MG63 (cell line): ENCODE measurements at regions not wholly inside any gene's neighbourhood (a gene's known extent, or its start where the extent isn't known, plus 50 kb on each side); places are given as distances from the start of the nearest gene placed in this dataset.

Experiments used
- DNase-seq: peaks from one replicate; pipeline ENCODE4 v3.0.0-alpha.2; 2020
- H3K27me3 ChIP-seq: fragments of 250-450 bp; sonication (Bioruptor Pico); 2 replicates; pipeline ENCODE4 v1.5.1; 2020; ENCODE audit warnings: mild to moderate bottlenecking, moderate library complexity
- H3K36me3 ChIP-seq: fragments of 250-450 bp; sonication (Bioruptor Pico); 2 replicates; pipeline ENCODE4 v1.5.1; 2020; ENCODE audit warnings: mild to moderate bottlenecking, moderate library complexity
- H3K4me3 ChIP-seq: fragments of 250-450 bp; sonication (Bioruptor Pico); 2 replicates; pipeline ENCODE4 v1.5.1; 2020; ENCODE audit warnings: mild to moderate bottlenecking, moderate library complexity
- H3K9me3 ChIP-seq: fragments of 250-450 bp; sonication (Bioruptor Pico); 2 replicates; pipeline ENCODE4 v1.5.1; 2020; ENCODE audit warnings: mild to moderate bottlenecking, moderate library complexity

DNA sequence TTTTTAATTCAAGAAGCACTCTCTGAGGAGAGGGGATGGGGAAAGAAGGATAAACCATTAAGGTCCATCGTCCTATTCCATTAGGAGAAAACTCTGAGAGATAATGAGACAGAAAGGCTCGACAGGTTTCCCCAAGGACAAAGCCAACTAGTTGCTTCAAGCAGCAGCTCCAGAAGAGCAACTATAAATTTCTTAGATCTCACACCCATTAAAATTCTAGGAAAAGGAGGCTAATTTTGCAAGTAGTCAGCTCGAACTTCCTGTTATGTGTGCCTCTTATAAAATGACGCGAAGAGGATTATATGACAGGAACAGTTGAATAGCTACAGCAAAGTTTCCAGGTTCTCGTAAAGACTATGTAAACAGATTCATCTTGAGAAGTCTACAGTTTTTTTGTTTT, 52.0 kb upstream of the ST8SIA6 start:
- H3K4me3 ChIP-seq: no peak overlapping the region
- no peaks in the 10 kb centered on the region for H3K27me3 ChIP-seq
- no peak for DNase-seq
- no peaks in the 10 kb centered on the region for H3K9me3 ChIP-seq
- no peaks in the 10 kb centered on the region for H3K36me3 ChIP-seq

DNA sequence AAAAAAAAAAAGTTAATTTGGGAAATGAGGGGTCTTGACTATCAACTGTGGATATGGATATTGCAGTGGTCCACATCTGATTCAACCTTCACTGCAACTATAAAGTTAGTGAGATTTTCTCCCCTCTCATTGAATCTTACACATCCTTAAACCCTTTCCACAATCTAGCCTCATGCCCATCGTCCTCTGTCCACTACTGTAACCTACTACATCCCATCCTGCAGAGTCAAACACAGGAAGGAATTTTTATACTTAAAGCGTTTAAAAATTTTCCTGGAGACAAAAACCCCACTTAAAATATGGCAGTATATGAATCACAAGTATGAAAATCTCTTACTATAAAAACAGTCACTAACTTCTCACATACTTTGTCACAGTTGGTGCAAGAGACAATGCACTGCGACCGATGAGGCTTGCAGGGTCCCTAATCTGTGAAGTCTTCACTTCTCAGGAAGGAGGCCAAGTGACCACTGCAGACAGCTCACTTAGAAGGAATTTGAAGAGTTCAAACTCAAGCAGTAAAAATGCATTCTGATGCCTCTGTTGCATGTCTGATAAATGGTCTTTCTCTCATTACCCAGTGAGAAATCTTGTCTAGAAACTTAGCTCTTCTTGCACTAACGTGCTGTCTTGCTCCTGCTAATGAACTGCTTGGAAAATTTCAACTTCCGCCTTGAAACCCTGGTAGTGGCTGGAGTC, 50.3 kb upstream of the ST8SIA6 start:
- no peaks in the 10 kb centered on the region for H3K9me3 ChIP-seq
- H3K36me3 ChIP-seq: no peaks in the 10 kb centered on the region
- no peaks in the 10 kb centered on the region for H3K27me3 ChIP-seq
- H3K4me3 ChIP-seq: no peak overlapping the region
- peak; percentile 25 for DNase-seq
